SH-SY5Y (cell line): ENCODE measurements at regions not wholly inside any gene's neighbourhood (a gene's known extent, or its start where the extent isn't known, plus 50 kb on each side); places are given as distances from the start of the nearest gene placed in this dataset.

Source experiments
- GATA2 ChIP-seq: IDR thresholded peaks from 2 replicates; pipeline ENCODE4 v1.6.1; 2011; ENCODE audit warnings: mild to moderate bottlenecking, low read depth, low read length
- GATA3 ChIP-seq: IDR thresholded peaks from 2 replicates; pipeline ENCODE4 v1.6.1; 2011; ENCODE audit warnings: low read depth, mild to moderate bottlenecking, low read length, moderate library complexity

DNA sequence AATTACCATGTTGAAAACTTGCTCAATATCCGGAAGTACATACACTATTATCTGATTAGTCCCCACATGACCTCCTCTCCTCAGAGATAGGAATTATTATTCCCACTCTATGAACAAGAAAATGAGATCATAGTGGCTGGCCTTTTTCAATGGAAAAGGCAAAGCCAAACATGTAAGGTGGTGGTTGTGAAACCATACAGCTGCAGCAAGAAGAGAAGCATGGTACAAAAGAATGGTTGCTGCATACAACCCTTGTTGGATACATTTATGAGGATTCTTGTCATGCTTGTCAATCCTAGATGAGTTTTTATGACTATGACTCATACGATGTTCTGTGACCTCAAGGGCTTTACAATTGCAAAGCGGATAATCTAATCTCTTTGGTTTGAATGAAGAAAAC is 514.7 kb downstream of the PLPP3 start:
- TF ChIP-seq GATA2 (no peak), GATA3 (no peak)
